NT2/D1 (cell line): ENCODE measurements at regions not wholly inside any gene's neighbourhood (a gene's known extent, or its start where the extent isn't known, plus 50 kb on each side); places are given as distances from the start of the nearest gene placed in this dataset.

Experiments used
- SUZ12 ChIP-seq: IDR thresholded peaks from 2 replicates; pipeline ENCODE4 v1.6.1; 2011; ENCODE audit not compliant: insufficient read length, insufficient read depth; ENCODE audit errors: extremely low read depth
- YY1 ChIP-seq: IDR thresholded peaks from 2 replicates; pipeline ENCODE4 v1.6.1; 2011; ENCODE audit not compliant: insufficient read length, insufficient read depth

GRCh38 chr9:18368206-18368605 is 105.7 kb upstream of the ADAMTSL1 start:
- TF ChIP-seq YY1 = no peak
- no peak for TF ChIP-seq SUZ12
